Trophoblast cell (in vitro differentiated cells and primary cell): ENCODE measurements at regions not wholly inside any gene's neighbourhood (a gene's known extent, or its start where the extent isn't known, plus 50 kb on each side); places are given as distances from the start of the nearest gene placed in this dataset.

Source experiments
- DNase-seq, 2 donors: peaks; one replicate each; pipeline ENCODE4 v3.0.0-alpha.2; 2016
- H2AFZ ChIP-seq: 2 replicates; pipeline ENCODE4 v1.6.1; 2013; ENCODE audit warnings: low read length, moderate library complexity, mild to moderate bottlenecking; ENCODE audit not compliant: insufficient read depth, poor library complexity
- H2AK5ac ChIP-seq: 2 replicates; pipeline ENCODE4 v1.6.1; 2013; ENCODE audit warnings: mild to moderate bottlenecking, low read length
- H2BK120ac ChIP-seq: 2 replicates; pipeline ENCODE4 v1.6.1; 2013; ENCODE audit warnings: low read length, mild to moderate bottlenecking, moderate library complexity; ENCODE audit not compliant: insufficient read depth, poor library complexity
- H2BK12ac ChIP-seq: 2 replicates; pipeline ENCODE4 v1.6.1; 2013; ENCODE audit warnings: mild to moderate bottlenecking, low read length, moderate library complexity
- H2BK5ac ChIP-seq: 2 replicates; pipeline ENCODE4 v1.6.1; 2013; ENCODE audit warnings: low read length, low read depth, moderate library complexity, mild to moderate bottlenecking; ENCODE audit not compliant: poor library complexity
- H3K14ac ChIP-seq: 2 replicates; pipeline ENCODE4 v1.6.1; 2013; ENCODE audit warnings: mild to moderate bottlenecking, low read length
- H3K18ac ChIP-seq: 2 replicates; pipeline ENCODE4 v1.6.1; 2013; ENCODE audit warnings: mild to moderate bottlenecking, low read length
- H3K23ac ChIP-seq: 2 replicates; pipeline ENCODE4 v1.6.1; 2013; ENCODE audit warnings: low read length
- H3K27ac ChIP-seq: 2 replicates; pipeline ENCODE4 v1.5.1; 2013; ENCODE audit warnings: low read depth, mild to moderate bottlenecking, inconsistent platforms, low read length, moderate library complexity
- H3K27me3 ChIP-seq: 2 replicates; pipeline ENCODE4 v1.6.1; 2013; ENCODE audit warnings: inconsistent platforms, mild to moderate bottlenecking, low read length, moderate library complexity; ENCODE audit not compliant: insufficient read depth
- H3K36me3 ChIP-seq, 2 experiments: 1 replicate in 1 of 2; 2 replicates in 1 of 2; pipeline ENCODE4 v1.6.1; 2013; ENCODE audit warnings: low read length in 2 of 2, mild to moderate bottlenecking in 2 of 2, moderate library complexity in 1 of 2; ENCODE audit not compliant: insufficient read depth in 2 of 2, control insufficient read depth in 1 of 2
- H3K4ac ChIP-seq: 2 replicates; pipeline ENCODE4 v1.6.1; 2013; ENCODE audit warnings: low read depth, mild to moderate bottlenecking, low read length, moderate library complexity
- H3K4me1 ChIP-seq, 2 experiments: 1 replicate in 1 of 2; 2 replicates in 1 of 2; pipeline ENCODE4 v1.6.1; 2013; ENCODE audit warnings: low read length in 2 of 2, mild to moderate bottlenecking in 2 of 2, moderate library complexity in 1 of 2; ENCODE audit not compliant: insufficient read depth in 2 of 2, control insufficient read depth in 1 of 2
- H3K4me2 ChIP-seq: 2 replicates; pipeline ENCODE4 v1.6.1; 2013; ENCODE audit warnings: inconsistent platforms, mild to moderate bottlenecking, low read length, moderate library complexity
- H3K4me3 ChIP-seq: 2 replicates; pipeline ENCODE4 v1.5.1; 2013; ENCODE audit warnings: mild to moderate bottlenecking, low read depth, low read length, inconsistent platforms
- H3K79me1 ChIP-seq: one replicate; pipeline ENCODE4 v1.6.1; 2013; ENCODE audit warnings: low read length
- H3K79me2 ChIP-seq: 2 replicates; pipeline ENCODE4 v1.6.1; 2013; ENCODE audit warnings: low read length, mild to moderate bottlenecking; ENCODE audit not compliant: control insufficient read depth, insufficient read depth, poor library complexity
- H3K9ac ChIP-seq: 2 replicates; pipeline ENCODE4 v1.6.1; 2013; ENCODE audit warnings: mild to moderate bottlenecking, low read length
- H3K9me3 ChIP-seq: 2 replicates; pipeline ENCODE4 v1.6.1; 2013; ENCODE audit warnings: low read depth, mild to moderate bottlenecking, control low read depth, inconsistent platforms, low read length; ENCODE audit not compliant: insufficient read depth
- H4K12ac ChIP-seq: 2 replicates; pipeline ENCODE4 v1.6.1; 2013; ENCODE audit warnings: low read depth, mild to moderate bottlenecking, low read length, moderate library complexity
- H4K8ac ChIP-seq: 2 replicates; pipeline ENCODE4 v1.6.1; 2013; ENCODE audit warnings: low read depth, mild to moderate bottlenecking, low read length, moderate library complexity
- H4K91ac ChIP-seq: one replicate; pipeline ENCODE4 v1.6.1; 2013; ENCODE audit warnings: low read depth, mild to moderate bottlenecking, low read length, moderate library complexity
- WGBS: extraction: QIAGEN DNeasy Blood & Tissue Kit; methylation state at CpG from one replicate; pipeline ENCODE4 v1.1.7; 2013; ENCODE audit warnings: missing lambda C conversion rate; ENCODE audit not compliant: insufficient read length, insufficient coverage; ENCODE audit errors: extremely low coverage; 5-methylcytosine and 5-hydroxymethylcytosine counted together

GRCh38 chr10:52472406-52473146, 158.5 kb downstream of the DKK1 start:
- no peak overlapping the region for H3K14ac ChIP-seq
- H3K9ac ChIP-seq = no peak overlapping the region
- no peak overlapping the region for H3K23ac ChIP-seq
- no peak overlapping the region for H3K27ac ChIP-seq
- H2AFZ ChIP-seq = no peak overlapping the region
- H3K18ac ChIP-seq = no peak overlapping the region
- no peak overlapping the region for H2BK5ac ChIP-seq
- no peak overlapping the region for H2BK120ac ChIP-seq
- no peak overlapping the region for H3K4me2 ChIP-seq
- H4K12ac ChIP-seq = no peak overlapping the region
- no peaks in the 10 kb centered on the region for H3K79me2 ChIP-seq
- H3K4me3 ChIP-seq = no peak overlapping the region
- no peaks in the 10 kb centered on the region for H3K4me1 ChIP-seq
- H4K91ac ChIP-seq = no peak overlapping the region
- DNase-seq = no peak
- H3K9me3 ChIP-seq = no peaks in the 10 kb centered on the region
- no peaks in the 10 kb centered on the region for H3K36me3 ChIP-seq
- no peak overlapping the region for H4K8ac ChIP-seq
- no peaks in the 10 kb centered on the region for H3K79me1 ChIP-seq
- no peak overlapping the region for H2BK12ac ChIP-seq
- WGBS = no CpG with 5 or more reads among the region's 5 CpGs
- H3K27me3 ChIP-seq = no peaks in the 10 kb centered on the region
- no peak overlapping the region for H2AK5ac ChIP-seq
- no peak overlapping the region for H3K4ac ChIP-seq

- no peak overlapping the region for H2BK12ac ChIP-seq
- H3K14ac ChIP-seq = no peak overlapping the region
- H4K12ac ChIP-seq = no peak overlapping the region
- H2AFZ ChIP-seq = no peak overlapping the region
- no peaks in the 10 kb centered on the region for H3K9me3 ChIP-seq
- H3K4me1 ChIP-seq = no peaks in the 10 kb centered on the region
- H3K27me3 ChIP-seq = no peaks in the 10 kb centered on the region
- H3K4me2 ChIP-seq = no peak overlapping the region
- no peak overlapping the region for H3K23ac ChIP-seq
- H2BK5ac ChIP-seq = no peak overlapping the region
- DNase-seq = no peak
- H4K8ac ChIP-seq = no peak overlapping the region
- no peak overlapping the region for H3K4ac ChIP-seq
- no peak overlapping the region for H2BK120ac ChIP-seq
- no CpG with 5 or more reads among the region's 2 CpGs for WGBS
- H4K91ac ChIP-seq = no peak overlapping the region
- H3K18ac ChIP-seq = no peak overlapping the region
- no peak overlapping the region for H3K4me3 ChIP-seq
- H3K36me3 ChIP-seq = no peaks in the 10 kb centered on the region
- no peak overlapping the region for H2AK5ac ChIP-seq
- H3K79me1 ChIP-seq = no peaks in the 10 kb centered on the region
- H3K27ac ChIP-seq = no peak overlapping the region
- no peaks in the 10 kb centered on the region for H3K79me2 ChIP-seq
- H3K9ac ChIP-seq = no peak overlapping the region
These were observed 160.2 kb downstream of the DKK1 start for GRCh38 chr10:52474265-52474664.

GRCh38 chr10:52477305-52477704, 163.2 kb downstream of the DKK1 start:
- Histone ChIP-seq H3K36me3 (no peaks in the 10 kb centered on the region), H2AFZ (no peak overlapping the region), H3K27me3 (no peaks in the 10 kb centered on the region), H3K18ac (no peak overlapping the region), H4K91ac (no peak overlapping the region), H2BK120ac (no peak overlapping the region), H3K27ac (no peak overlapping the region), H3K4me2 (no peak overlapping the region), H2BK12ac (no peak overlapping the region), H3K79me1 (no peaks in the 10 kb centered on the region), H3K14ac (no peak overlapping the region), H4K8ac (no peak overlapping the region), H2AK5ac (no peak overlapping the region), H2BK5ac (no peak overlapping the region), H4K12ac (no peak overlapping the region), H3K4ac (no peak overlapping the region), H3K4me3 (no peak overlapping the region), H3K23ac (no peak overlapping the region), H3K79me2 (no peaks in the 10 kb centered on the region), H3K9ac (no peak overlapping the region), H3K4me1 (no peaks in the 10 kb centered on the region), H3K9me3 (no peaks in the 10 kb centered on the region)
- WGBS = no CpG with 5 or more reads among the region's 4 CpGs
- DNase-seq = no peak

DNA sequence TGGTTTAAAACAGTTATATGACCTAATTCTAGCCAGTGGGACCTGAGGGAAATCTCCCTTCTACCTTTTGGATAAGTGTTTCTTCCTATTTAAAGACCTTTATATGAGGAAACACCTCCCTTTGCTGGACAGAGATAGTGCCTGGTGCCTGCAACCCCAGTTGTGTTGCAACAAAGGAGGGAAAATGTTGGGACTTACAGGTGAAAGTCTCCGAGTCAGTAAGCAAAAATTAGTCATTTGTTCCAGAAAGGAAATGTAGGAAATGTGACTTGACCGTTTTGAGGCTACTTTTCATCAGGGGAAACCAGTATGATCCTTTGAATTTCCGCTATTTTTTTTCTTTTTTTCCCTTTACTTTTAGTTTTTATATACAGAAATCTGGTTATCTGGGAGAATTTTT, 165.5 kb downstream of the DKK1 start:
- no peaks in the 10 kb centered on the region for H3K79me1 ChIP-seq
- H3K79me2 ChIP-seq = no peaks in the 10 kb centered on the region
- H3K4ac ChIP-seq = no peak overlapping the region
- WGBS = no CpG with 5 or more reads among the region's 3 CpGs
- no peak overlapping the region for H2BK12ac ChIP-seq
- H3K23ac ChIP-seq = no peak overlapping the region
- no peak overlapping the region for H3K9ac ChIP-seq
- no peak overlapping the region for H2AFZ ChIP-seq
- DNase-seq = no peak
- H3K9me3 ChIP-seq = no peaks in the 10 kb centered on the region
- no peak overlapping the region for H3K4me3 ChIP-seq
- no peaks in the 10 kb centered on the region for H3K36me3 ChIP-seq
- no peak overlapping the region for H2BK5ac ChIP-seq
- no peak overlapping the region for H4K8ac ChIP-seq
- H3K18ac ChIP-seq = no peak overlapping the region
- no peak overlapping the region for H2AK5ac ChIP-seq
- H2BK120ac ChIP-seq = no peak overlapping the region
- no peak overlapping the region for H3K4me2 ChIP-seq
- H3K14ac ChIP-seq = no peak overlapping the region
- H4K12ac ChIP-seq = no peak overlapping the region
- no peaks in the 10 kb centered on the region for H3K27me3 ChIP-seq
- no peak overlapping the region for H4K91ac ChIP-seq
- no peak overlapping the region for H3K27ac ChIP-seq
- no peaks in the 10 kb centered on the region for H3K4me1 ChIP-seq
